Ishikawa (cell line): ENCODE measurements at regions not wholly inside any gene's neighbourhood (a gene's known extent, or its start where the extent isn't known, plus 50 kb on each side); places are given as distances from the start of the nearest gene placed in this dataset.

Experiments
- CEBPB ChIP-seq: IDR thresholded peaks from 2 replicates; pipeline ENCODE4 v1.6.1; 2012
- CREB1 ChIP-seq: IDR thresholded peaks from 2 replicates; pipeline ENCODE4 v1.6.1; 2012; ENCODE audit warnings: low read depth
- EP300 ChIP-seq: IDR thresholded peaks from 2 replicates; pipeline ENCODE4 v1.6.1; 2012; ENCODE audit warnings: borderline replicate concordance
- MAX ChIP-seq: IDR thresholded peaks from 2 replicates; pipeline ENCODE4 v1.6.1; 2012
- RAD21 ChIP-seq: IDR thresholded peaks from 2 replicates; pipeline ENCODE4 v1.6.1; 2012; ENCODE audit warnings: low read depth
- REST ChIP-seq: IDR thresholded peaks from 2 replicates; pipeline ENCODE4 v1.6.1; 2012; ENCODE audit warnings: low read depth, mild to moderate bottlenecking
- TAF1 ChIP-seq: IDR thresholded peaks from 2 replicates; pipeline ENCODE4 v1.6.1; 2012; ENCODE audit warnings: low read depth, mild to moderate bottlenecking
- TEAD4 ChIP-seq: IDR thresholded peaks from 2 replicates; pipeline ENCODE4 v1.6.1; 2012
- YY1 ChIP-seq: IDR thresholded peaks from 2 replicates; pipeline ENCODE4 v1.6.1; 2012; ENCODE audit warnings: low read depth
- ZBTB7A ChIP-seq: IDR thresholded peaks from 2 replicates; pipeline ENCODE4 v1.6.1; 2012; ENCODE audit warnings: low read depth

GRCh38 chr11:72520815-72521214 is 86.5 kb upstream of the CLPB start:
- TF ChIP-seq ZBTB7A: no peak
- TF ChIP-seq MAX: no peak
- TF ChIP-seq TAF1: no peak
- no peak for TF ChIP-seq REST
- TF ChIP-seq CREB1: no peak
- no peak for TF ChIP-seq EP300
- TF ChIP-seq RAD21: no peak
- no peak for TF ChIP-seq TEAD4
- TF ChIP-seq CEBPB: no peak
- TF ChIP-seq YY1: no peak
